HG03045 (cell line): ENCODE measurements at regions not wholly inside any gene's neighbourhood (a gene's known extent, or its start where the extent isn't known, plus 50 kb on each side); places are given as distances from the start of the nearest gene placed in this dataset.
"Not testable (repeated sequence)": the region's sequence is repeated elsewhere in the genome, so short reads cannot be mapped to it uniquely, and the experiment has no call there.

Source experiments
- ATAC-seq: cut with Tn5 transposase; IDR thresholded peaks from one replicate; pipeline ENCODE4 v1.9.1; 2021; ENCODE audit warnings: mild to moderate bottlenecking, moderate library complexity; ENCODE audit not compliant: unreplicated experiment

GRCh38 chrX:148259990-148260389 is 240.4 kb upstream of the AFF2 start:
- no peak for ATAC-seq

- ATAC-seq = no peak
These were observed 234.6 kb upstream of the AFF2 start for GRCh38 chrX:148265829-148266228.

GRCh38 chrX:148268673-148269072 is 231.7 kb upstream of the AFF2 start:
- no peak for ATAC-seq

- ATAC-seq = no peak
These were observed 230.9 kb upstream of the AFF2 start for GRCh38 chrX:148269513-148269912.

GRCh38 chrX:148270499-148270898 is 229.9 kb upstream of the AFF2 start:
- ATAC-seq = no peak

GRCh38 chrX:148271263-148271662 is 229.2 kb upstream of the AFF2 start:
- ATAC-seq = no peak

GRCh38 chrX:148281920-148282319 is 218.5 kb upstream of the AFF2 start:
- ATAC-seq = no peak

GRCh38 chrX:148282504-148282903 is 217.9 kb upstream of the AFF2 start:
- ATAC-seq = no peak

- ATAC-seq = no peak
These were observed 216.4 kb upstream of the AFF2 start for GRCh38 chrX:148284056-148284455.

- no peak for ATAC-seq
These were observed 215.6 kb upstream of the AFF2 start for GRCh38 chrX:148284821-148285220.

- ATAC-seq = no peak
These were observed 212.0 kb upstream of the AFF2 start for GRCh38 chrX:148288451-148288850.

GRCh38 chrX:148290041-148290440 is 210.4 kb upstream of the AFF2 start:
- no peak for ATAC-seq

- no peak for ATAC-seq
These were observed 209.5 kb upstream of the AFF2 start for GRCh38 chrX:148290931-148291330.

GRCh38 chrX:148298737-148299136 is 201.7 kb upstream of the AFF2 start:
- ATAC-seq = no peak

GRCh38 chrX:148305214-148305613 is 195.2 kb upstream of the AFF2 start:
- not testable (repeated sequence) for ATAC-seq

GRCh38 chrX:148309413-148309812 is 191.0 kb upstream of the AFF2 start:
- no peak for ATAC-seq

- ATAC-seq = no peak
These were observed 189.8 kb upstream of the AFF2 start for GRCh38 chrX:148310426-148311165.

- ATAC-seq = no peak
These were observed 188.9 kb upstream of the AFF2 start for GRCh38 chrX:148311544-148311943.

GRCh38 chrX:148314876-148315275 is 185.5 kb upstream of the AFF2 start:
- no peak for ATAC-seq

GRCh38 chrX:148316446-148316845 is 184.0 kb upstream of the AFF2 start:
- ATAC-seq = no peak

GRCh38 chrX:148322906-148323305 is 177.5 kb upstream of the AFF2 start:
- no peak for ATAC-seq

GRCh38 chrX:148333989-148334388 is 166.4 kb upstream of the AFF2 start:
- no peak for ATAC-seq

GRCh38 chrX:148337873-148338272 is 162.5 kb upstream of the AFF2 start:
- no peak for ATAC-seq
